GM21619 (cell line): ENCODE measurements at regions not wholly inside any gene's neighbourhood (a gene's known extent, or its start where the extent isn't known, plus 50 kb on each side); places are given as distances from the start of the nearest gene placed in this dataset.
A peak's percentile ranks its signal among the peaks of the same experiment; 100 is the strongest.

ENCODE experiments used
- ATAC-seq: cut with Tn5 transposase; IDR thresholded peaks from one replicate; pipeline ENCODE4 v1.9.1; 2021; ENCODE audit not compliant: unreplicated experiment

- no peak for ATAC-seq
Measured at GRCh38 chr4:130266814-130267213, 1170.9 kb downstream of the C4orf33 start.

DNA sequence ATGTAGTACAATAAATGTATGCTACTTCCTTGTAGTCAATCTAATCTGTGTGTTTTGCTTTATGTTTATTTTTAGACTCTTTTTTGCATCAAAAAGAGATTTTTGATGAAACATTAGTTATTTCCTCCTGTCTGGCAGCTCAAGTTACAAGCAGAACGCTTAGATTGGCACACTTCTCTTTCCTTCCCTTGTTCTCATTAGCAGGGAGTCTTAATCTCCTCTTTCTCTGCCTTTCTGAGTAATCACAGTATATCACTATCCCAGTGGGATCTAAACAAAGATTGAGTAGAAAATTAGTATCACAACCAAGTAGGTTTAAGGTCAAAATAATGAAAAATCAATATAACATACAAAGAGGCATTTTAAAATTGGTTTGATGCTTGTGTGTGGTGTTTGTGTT is 1192.6 kb downstream of the C4orf33 start:
- ATAC-seq, result no peak

DNA sequence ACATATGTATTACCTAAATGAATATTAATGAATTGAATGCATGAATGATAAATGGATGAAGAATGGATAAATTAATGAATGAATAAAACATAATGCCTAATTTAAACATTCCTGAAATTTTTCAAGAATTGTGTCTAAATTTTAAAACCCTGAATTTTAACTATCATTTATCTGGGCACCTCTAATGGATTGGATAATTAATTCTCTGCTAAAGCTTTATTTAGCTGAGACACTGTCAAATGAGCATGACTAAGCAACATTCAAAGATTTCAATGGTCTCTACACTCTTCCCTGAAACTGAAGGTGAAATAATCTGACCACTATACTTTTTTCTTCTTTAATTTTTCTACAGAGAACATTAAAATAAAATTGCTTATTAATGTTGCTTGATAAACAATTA is 1197.7 kb downstream of the C4orf33 start:
- no peak for ATAC-seq

- no peak for ATAC-seq
Measured at GRCh38 chr4:130296448-130296847, 1200.5 kb downstream of the C4orf33 start.

- no peak for ATAC-seq
Measured at GRCh38 chr4:130306566-130306965, 1210.6 kb downstream of the C4orf33 start.

GRCh38 chr4:130309221-130309620 is 1213.3 kb downstream of the C4orf33 start:
- no peak for ATAC-seq

DNA sequence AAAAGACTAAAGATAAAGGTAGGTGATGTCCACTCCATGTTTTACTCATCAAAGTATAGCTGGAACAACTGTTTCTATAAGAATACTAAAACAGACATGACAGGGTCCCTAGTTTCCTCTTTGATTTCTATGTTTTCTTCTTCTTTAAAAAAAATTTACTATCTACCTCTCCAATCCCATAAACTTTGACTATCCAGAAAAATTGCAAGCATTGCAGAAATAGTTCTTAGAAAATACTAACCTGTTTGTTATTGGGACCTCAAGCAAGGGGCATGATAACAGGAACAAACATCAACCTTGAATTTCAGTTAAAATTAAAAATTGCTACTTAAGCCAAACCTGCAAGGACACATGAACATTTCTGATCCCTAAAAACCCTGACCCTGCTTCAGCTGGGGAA is 1226.5 kb downstream of the C4orf33 start:
- no peak for ATAC-seq

DNA sequence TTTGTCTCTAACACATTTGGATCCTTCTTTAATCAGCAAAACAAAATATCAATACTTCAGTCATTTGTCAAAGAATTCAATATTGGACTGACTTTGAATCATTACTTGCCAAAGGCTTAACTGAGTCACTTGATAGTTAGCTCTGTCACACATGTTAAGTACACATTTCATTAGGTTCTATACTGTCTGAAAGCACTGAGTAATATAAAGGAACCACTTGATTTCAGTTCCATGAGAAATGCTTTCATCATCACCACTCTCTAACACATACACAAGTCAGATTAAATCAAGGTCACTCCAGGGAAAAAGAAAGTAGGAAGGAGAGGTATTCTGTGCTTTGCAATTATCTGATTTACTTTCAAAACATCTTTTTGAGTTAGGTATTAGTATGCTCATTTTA is 1233.1 kb downstream of the C4orf33 start:
- no peak for ATAC-seq

DNA sequence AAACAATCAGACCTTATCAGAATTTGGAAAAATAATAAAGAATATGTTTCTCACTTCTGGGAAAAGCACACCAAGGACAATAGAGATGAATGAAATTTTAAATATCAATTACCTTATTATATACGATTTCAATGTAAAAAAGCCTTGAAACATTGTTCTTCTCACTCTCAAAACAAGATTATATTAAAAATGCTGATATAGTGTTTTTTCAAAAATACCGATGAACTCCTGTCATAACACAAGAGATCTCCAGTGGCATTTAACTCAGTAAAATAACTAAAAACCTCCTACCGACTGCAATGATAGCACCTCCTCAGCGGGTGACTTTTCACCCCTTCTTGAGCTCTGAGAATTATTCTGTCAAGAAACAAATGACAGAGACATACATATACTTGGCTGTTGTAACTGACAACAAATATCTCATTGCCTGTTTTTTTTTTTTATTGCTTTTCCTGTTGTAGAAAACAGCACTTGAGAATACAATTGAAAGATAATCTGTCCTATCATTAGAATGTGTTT is 1237.3 kb downstream of the C4orf33 start:
- ATAC-seq, result no peak

DNA sequence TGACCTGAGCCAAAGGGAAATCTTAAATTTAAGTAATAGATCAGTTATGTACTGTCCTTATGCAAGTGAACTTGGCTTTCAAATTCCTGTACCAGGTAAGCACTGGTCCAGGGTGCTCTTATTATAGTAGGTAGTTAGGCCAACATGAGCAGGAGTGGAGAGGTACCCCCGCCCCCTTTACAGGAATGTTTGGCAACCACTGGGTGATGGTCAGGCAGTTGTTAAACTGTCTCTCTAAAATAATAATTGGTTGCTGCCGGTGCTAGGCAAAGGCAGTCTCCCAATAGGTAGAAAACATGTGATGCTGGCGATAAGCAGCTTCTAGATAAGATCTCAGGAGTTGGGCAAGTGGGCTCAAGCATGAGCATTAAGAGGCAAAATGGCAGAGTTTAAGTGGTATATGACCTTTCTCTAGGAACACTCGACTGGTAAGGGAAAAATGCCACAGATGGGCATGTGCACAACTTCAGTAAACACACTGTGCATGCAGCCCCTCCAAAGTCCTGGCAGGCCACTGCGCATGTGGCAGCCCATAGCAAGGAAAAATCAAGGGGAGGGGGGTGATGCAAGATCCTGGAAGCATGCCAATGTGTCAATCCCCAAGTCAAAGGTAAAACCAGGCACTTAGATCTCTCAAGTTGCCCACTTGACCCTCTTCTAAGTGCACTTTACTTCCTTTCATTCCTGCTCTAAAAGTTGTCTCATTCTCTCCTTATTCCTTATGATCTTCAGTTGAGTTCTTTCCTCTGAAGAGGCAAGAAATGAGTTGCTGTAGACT is 1239.7 kb downstream of the C4orf33 start:
- no peak for ATAC-seq

DNA sequence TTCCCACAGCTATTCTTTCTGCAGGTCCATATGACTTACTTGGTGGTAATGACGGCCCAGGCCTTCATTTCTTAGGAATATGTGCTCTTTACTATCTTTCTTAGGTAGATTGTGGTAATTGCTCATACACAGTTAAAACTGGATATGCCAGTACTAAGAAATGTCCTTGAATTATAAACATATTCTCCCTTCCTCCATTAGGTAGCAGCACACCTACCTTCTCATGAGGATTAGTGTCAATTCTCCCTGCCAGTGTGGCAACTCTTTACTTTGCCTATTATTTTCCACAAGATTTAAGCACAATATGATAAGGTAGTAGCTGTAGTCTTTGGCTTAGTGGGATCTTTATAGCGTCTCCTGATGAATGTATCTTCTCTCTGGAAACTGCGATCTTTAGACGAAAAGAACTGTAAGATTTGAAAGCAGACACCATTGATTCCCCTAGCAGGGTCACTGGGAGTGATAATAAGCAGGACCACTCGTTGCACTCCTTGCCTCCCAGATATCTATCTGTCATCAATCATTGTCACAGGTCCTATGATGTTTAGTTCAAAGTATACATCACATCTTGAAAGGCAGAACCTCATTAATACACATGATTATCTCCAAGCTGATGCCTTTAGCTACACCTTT is 1240.7 kb downstream of the C4orf33 start:
- peak; percentile 56 for ATAC-seq

DNA sequence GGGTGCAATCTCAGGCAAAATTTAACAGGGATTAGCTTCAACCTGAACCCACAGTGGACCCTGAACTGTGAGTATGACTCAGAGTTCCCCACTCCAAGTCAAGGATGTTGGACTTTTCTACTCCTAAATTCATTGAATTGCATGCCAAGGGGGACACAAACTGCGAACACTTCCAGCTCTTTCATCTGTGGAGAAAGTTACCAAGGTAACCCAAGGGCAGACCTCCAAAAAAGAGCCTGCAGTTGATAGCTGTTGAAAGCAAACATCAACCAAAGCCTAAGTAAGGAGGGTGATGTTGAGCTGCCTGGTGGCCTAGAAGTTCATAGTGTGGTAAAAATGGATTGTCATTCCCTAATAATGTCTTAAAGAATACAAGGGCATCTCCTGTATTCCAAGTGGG is 1242.9 kb downstream of the C4orf33 start:
- no peak for ATAC-seq

DNA sequence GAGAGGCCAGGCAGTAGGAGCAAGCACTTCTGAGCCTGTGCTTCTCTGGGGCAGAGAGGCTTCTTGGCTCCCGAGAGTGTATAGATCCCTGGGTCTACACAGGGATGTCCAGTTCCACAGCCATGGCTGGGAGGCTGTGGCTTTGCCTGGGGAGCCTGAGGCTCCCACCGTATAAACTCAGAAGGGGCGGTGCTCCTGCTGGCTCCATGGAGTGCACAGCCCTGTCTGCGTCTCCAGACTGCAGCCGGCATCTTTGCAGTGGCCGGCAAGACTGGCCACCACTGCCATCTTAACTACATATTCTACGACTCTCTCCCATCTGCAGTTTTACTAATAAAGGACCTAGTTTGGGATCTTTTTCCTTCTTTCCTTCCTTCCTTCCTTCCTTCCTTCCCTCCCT is 1253.8 kb downstream of the C4orf33 start:
- ATAC-seq, result no peak

- no peak for ATAC-seq
Measured at GRCh38 chr4:130356873-130357272, 1260.9 kb downstream of the C4orf33 start.

- no peak for ATAC-seq
Measured at GRCh38 chr4:130359542-130359941, 1263.6 kb downstream of the C4orf33 start.

GRCh38 chr4:130361616-130362015 is 1265.7 kb downstream of the C4orf33 start:
- ATAC-seq, result no peak

- no peak for ATAC-seq
Measured at GRCh38 chr4:130368668-130369067, 1272.7 kb downstream of the C4orf33 start.

- ATAC-seq, result no peak
Measured at GRCh38 chr4:130393231-130393630, 1297.3 kb downstream of the C4orf33 start.

DNA sequence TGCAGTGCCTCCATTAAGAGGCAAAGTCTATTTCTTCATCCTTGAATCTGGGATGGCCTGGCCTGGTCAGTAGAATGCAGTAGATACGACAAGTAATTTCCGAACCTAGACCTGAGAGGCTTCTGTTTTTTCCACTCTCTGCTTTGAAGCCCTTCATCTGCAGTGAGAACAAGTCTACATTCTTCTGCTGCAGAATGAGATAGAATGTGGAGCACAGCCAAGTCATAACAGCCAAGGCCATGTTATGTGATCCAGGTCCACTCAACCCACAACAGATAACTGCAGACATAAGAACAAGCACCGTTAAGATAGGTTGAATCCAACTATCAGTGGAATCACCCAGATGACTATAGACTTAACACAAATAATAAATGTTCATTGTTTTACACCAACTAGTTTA is 1297.7 kb downstream of the C4orf33 start:
- ATAC-seq, result no peak

DNA sequence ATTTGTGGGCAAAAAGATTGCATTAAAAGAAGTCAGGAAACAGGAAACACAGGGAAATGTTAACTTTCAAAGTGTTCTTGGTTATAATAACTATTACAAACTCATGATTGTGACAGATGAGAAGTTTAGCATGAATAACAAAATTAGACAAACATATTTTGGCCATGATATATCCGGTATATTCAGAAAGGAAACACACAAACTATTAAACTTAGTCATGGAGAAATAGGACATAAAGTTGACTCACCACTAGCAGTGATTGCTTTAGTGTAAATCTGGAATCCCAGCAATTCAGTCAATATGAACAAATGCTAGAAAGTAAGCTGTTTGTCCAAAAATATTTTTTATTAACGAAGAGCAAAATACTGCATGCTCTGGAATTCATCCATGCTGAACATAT is 1299.9 kb downstream of the C4orf33 start:
- no peak for ATAC-seq

DNA sequence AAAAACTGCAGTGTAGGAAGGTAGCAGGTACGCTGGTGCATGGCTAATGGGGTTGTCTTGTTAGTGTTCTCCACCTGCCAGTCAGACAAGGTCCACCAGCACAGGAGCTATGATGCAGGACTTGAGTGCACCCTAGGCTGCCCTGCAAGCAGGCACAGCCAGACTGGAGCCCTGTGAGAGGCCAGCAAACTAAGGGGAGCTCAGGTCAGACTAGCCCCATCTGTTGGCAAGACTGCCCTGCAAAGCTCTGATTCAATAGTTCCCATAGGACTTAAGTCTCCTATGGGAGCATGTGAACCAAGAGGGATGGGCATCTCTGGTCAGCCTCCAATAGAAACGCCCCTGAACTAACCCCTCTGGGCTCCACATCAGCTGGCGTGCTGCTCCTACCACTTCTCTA is 1307.3 kb downstream of the C4orf33 start:
- no peak for ATAC-seq

DNA sequence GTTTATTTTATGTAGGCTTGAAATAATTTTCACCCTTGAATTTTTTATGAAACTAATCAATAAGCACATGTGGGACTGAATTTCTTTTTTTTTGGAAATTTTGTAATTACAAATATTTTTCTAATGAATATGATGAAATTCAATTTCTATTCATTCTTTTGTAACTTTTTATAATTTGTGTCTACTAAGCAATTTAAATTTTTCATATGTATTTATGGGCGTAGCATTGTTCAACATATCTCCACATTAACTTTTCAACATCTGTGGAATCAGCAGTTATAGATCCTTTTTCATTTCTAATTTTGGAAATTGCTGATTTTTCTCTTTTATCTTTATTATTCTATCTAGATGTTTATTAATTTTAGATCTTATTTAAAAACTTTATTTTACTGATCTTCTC is 1320.3 kb downstream of the C4orf33 start:
- ATAC-seq, result no peak
